Heart right ventricle (tissue), 16 donors: ENCODE measurements at regions not wholly inside any gene's neighbourhood (a gene's known extent, or its start where the extent isn't known, plus 50 kb on each side); places are given as distances from the start of the nearest gene placed in this dataset.

Source experiments
- ATAC-seq, 8 donors: fragments of 200-7000 bp; cut with Tn5 transposase; one replicate each; pipeline ENCODE4 v1.9.1; 2020; ENCODE audit warnings: mild to moderate bottlenecking in 8 of 8, moderate library complexity in 8 of 8, moderate number of reproducible peaks in 1 of 8
- DNase-seq, 2 donors: peaks; one replicate each; pipeline ENCODE4 v3.0.0-alpha.2; 2020
- H3K27ac ChIP-seq, 10 donors: fragments of 200-600 bp; sonication (generic) in 2 of 10; one replicate each; pipeline versions ENCODE4 v1.5.0 to v1.8.0; 2020 to 2022; ENCODE audit warnings: mild to moderate bottlenecking in 3 of 10
- H3K27me3 ChIP-seq, 7 donors: fragments of 200-600 bp; one replicate each; pipeline ENCODE4 v1.8.0; 2021 to 2022; ENCODE audit warnings: mild to moderate bottlenecking in 2 of 7
- H3K36me3 ChIP-seq, 9 donors: fragments of 200-600 bp; sonication (generic) in 1 of 9; one replicate each; pipeline versions ENCODE4 v1.5.0 to v1.8.0; 2020 to 2022; ENCODE audit warnings: mild to moderate bottlenecking in 2 of 9
- H3K4me1 ChIP-seq, 9 donors: fragments of 200-600 bp; sonication (generic) in 1 of 9; one replicate each; pipeline versions ENCODE4 v1.5.0 to v1.8.0; 2020 to 2022; ENCODE audit warnings: mild to moderate bottlenecking in 4 of 9
- H3K4me3 ChIP-seq, 10 donors: fragments of 200-600 bp; sonication (generic) in 2 of 10; one replicate each; pipeline versions ENCODE4 v1.5.0 to v1.8.0; 2020 to 2022; ENCODE audit warnings: mild to moderate bottlenecking in 7 of 10, moderate library complexity in 2 of 10
- H3K9me3 ChIP-seq, 11 donors: fragments of 200-600 bp in 10 of 11; sonication (generic) in 2 of 11; one replicate each; pipeline versions ENCODE4 v1.5.0 to v1.8.0; 2013 to 2022; ENCODE audit warnings: mild to moderate bottlenecking in 2 of 11, control low read depth in 1 of 11, moderate library complexity in 1 of 11
- WGBS, 2 donors: extraction: QIAGEN DNeasy Blood & Tissue Kit; methylation state at CpG; one replicate each; pipeline ENCODE4 v1.1.7; 2013; ENCODE audit warnings: inconsistent platforms in 1 of 2; 5-methylcytosine and 5-hydroxymethylcytosine counted together
- intact Hi-C, 10 donors: fragments of 100-400 bp; cut with DNase I; formaldehyde crosslinking; loops; one replicate each; pipeline versions ENCODE4 v1.11.1 to v1.14.2; 2022
- TF ChIP-seq, protein P1 (sequence below), 9 donors: fragments of 200-600 bp; sonication (generic) in 2 of 9; IDR thresholded peaks; one replicate each; pipeline versions ENCODE4 v1.5.0 to v1.8.0; 2021 to 2022; ENCODE audit warnings: antibody characterized with exemption in 9 of 9, mild to moderate bottlenecking in 5 of 9, moderate library complexity in 1 of 9
- donor health status: Arrhythmogenic right ventricular cardiomyopathy.
- donor health status: ischemic (EF 13 %, LVEDD 7.1; RV severe dilation, severe dysfunction).
- donor health status: healthy with polysubstance abuse.
- donor health status: DM: no; HTN: yes; CAD: no.
- donor health status: DM: no; HTN: no; CAD: no.
- donor health status: ischemic (EF 25% LVEDD 6.9; RV normal size, moderate dysfunction).
- donor health status: ischemic (EF 25% LVEDD 5.7; RV mildly dilated, moderate dysfunction).
- donor health status: healthy.
- donor health status: DM: yes; HTN: yes; CAD: no.
- donor health status: Ischemic cardiomyopathy.
- donor health status: ischemic (EF 35%, LVEDD 5.7; RV mildly dilated, moderate dysfunction).
- donor health status: nonischemic (EF 11% LVEDD 7.7; RV severe dilation, severe dysfunction).
- donor health status: DM: yes; HTN: yes; CAD: no.
- donor health status: PGD.
- donor health status: ischemic (EF 29% LVEDD 5.4; RV normal size, mild dysfunction).
- donor health status: nonischemic (EF 23%, LVEDD 6.1; RV moderate dilation, normal function).

DNA sequence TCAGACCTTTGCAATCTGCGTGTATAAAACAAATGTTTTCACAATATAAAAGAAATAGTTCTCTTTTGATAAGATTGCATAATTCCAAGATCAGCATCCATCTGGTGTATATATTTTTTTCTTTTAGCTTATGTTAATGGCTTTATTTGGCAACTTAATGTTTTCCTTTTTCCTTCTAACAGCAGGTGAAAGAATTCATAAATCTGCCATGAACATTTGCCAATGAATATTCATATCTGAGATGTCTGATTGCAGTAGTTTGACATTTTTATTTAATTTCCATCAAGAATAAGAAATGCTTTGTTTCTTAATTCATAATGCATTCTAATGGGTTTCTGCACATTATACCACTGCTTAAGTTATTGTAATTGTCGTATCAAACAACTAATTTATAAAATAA lies 184.4 kb upstream of the ROBO2 start:
- H3K36me3 ChIP-seq: no peaks in the 10 kb centered on the region
- DNase-seq (no peak), ATAC-seq (no peak)
- TF ChIP-seq, protein P1, sequence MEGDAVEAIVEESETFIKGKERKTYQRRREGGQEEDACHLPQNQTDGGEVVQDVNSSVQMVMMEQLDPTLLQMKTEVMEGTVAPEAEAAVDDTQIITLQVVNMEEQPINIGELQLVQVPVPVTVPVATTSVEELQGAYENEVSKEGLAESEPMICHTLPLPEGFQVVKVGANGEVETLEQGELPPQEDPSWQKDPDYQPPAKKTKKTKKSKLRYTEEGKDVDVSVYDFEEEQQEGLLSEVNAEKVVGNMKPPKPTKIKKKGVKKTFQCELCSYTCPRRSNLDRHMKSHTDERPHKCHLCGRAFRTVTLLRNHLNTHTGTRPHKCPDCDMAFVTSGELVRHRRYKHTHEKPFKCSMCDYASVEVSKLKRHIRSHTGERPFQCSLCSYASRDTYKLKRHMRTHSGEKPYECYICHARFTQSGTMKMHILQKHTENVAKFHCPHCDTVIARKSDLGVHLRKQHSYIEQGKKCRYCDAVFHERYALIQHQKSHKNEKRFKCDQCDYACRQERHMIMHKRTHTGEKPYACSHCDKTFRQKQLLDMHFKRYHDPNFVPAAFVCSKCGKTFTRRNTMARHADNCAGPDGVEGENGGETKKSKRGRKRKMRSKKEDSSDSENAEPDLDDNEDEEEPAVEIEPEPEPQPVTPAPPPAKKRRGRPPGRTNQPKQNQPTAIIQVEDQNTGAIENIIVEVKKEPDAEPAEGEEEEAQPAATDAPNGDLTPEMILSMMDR (IDR thresholded peaks at IDR 0.05): no peak
- H3K27ac ChIP-seq: no peak overlapping the region
- no peak overlapping the region for H3K4me3 ChIP-seq
- 85 to 92% methylated on average over 2 of the region's 2 CpGs for WGBS, 2 donors
- no peaks in the 10 kb centered on the region for H3K4me1 ChIP-seq
- intact Hi-C loops: no loop called here
- no peaks in the 10 kb centered on the region for H3K27me3 ChIP-seq
- peaks cover 0 to 10% (median 0%) of the 10 kb centered on the region in 11 donors for H3K9me3 ChIP-seq

DNA sequence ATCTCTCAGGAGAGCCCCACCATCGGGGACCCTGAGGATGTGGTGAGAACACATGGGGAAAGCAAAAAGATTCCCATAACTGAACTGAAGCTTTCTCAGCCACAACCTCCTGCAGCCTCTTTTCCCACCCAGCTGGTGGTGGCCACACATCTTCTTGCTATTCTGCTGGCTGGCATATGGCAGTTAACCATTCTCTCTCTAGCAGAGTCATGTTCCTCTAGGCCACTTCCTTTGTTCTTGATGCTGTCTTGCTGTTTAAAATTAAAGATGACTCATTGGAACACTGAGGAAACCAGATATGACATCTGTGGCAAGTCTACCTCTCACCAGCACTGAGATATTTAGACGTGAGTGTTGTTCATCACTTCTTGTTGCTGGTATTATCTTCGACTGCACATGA lies 180.3 kb upstream of the ROBO2 start:
- WGBS, 2 donors: 66 to 75% methylated on average over 3 of the region's 3 CpGs
- TF ChIP-seq, protein P1 (IDR thresholded peaks at IDR 0.05): no peak
- no peak for ATAC-seq
- Histone ChIP-seq H3K36me3 (no peaks in the 10 kb centered on the region), H3K4me1 (no peaks in the 10 kb centered on the region), H3K4me3 (no peak overlapping the region), H3K9me3 (peaks cover 0 to 10% (median 0%) of the 10 kb centered on the region in 11 donors), H3K27me3 (no peaks in the 10 kb centered on the region), H3K27ac (no peak overlapping the region)
- intact Hi-C loops: no loop called here
- no peak for DNase-seq

DNA sequence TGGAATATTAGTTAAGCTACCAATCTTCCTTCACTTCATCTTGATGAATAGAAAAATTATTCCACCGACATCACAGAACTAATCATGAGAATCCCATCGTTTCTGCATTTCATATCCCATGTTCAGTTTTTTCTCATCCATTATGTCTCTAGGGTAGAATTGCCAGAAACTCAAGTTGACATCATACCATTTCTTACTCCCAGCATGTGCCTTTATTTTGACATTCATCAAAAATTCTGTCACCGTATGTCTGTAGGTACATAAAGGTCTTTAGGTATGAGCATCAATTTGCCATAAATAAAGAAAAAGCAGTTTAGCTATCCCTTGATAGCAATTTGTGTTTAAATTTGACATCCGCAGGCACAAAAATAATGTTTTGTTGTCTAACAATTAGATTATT lies 175.5 kb upstream of the ROBO2 start:
- H3K4me1 ChIP-seq: no peaks in the 10 kb centered on the region
- H3K4me3 ChIP-seq: no peak overlapping the region
- 82 to 91% methylated on average over 4 of the region's 4 CpGs for WGBS, 2 donors
- H3K36me3 ChIP-seq: no peaks in the 10 kb centered on the region
- no peak overlapping the region for H3K27ac ChIP-seq
- DNase-seq (no peak), ATAC-seq (no peak)
- H3K9me3 ChIP-seq: peaks cover 0 to 13% (median 0%) of the 10 kb centered on the region in 11 donors
- TF ChIP-seq, protein P1 (IDR thresholded peaks at IDR 0.05): no peak
- intact Hi-C loops: no loop called here
- H3K27me3 ChIP-seq: no peaks in the 10 kb centered on the region

DNA sequence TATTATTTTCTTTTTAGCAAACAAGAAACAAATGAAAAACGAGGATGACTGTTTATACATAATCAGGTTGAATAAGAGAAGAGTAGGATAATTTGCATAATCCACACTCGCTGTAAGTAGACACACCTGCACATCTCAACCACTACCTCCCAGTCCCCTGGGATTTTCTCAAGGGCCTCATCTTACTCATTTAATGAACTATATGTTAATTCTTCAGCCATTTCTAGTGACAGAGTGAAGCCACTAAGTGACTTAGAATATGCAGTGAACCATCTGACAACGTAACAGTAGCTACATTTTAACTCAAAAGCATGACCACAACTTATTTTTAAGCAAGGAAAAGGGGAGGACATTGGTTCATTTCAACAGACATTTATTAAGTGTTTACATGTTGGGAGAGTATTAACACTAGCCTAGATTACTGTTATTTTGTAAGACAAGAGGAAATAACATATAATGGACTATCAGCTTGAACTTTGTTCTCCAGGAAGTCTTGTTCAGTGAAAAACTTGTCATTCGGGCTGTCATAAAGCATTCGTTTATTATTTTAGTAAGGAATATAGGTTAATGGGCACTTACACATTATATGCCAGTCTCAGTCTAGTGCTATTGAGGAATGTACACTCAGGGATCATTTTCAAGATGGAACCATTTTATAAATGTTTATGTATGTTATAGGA lies 173.0 kb upstream of the ROBO2 start:
- ATAC-seq (no peak), DNase-seq (no peak)
- Histone ChIP-seq H3K36me3 (no peaks in the 10 kb centered on the region), H3K27ac (no peak overlapping the region), H3K4me1 (no peaks in the 10 kb centered on the region), H3K9me3 (peaks cover 0 to 22% (median 0%) of the 10 kb centered on the region in 11 donors), H3K4me3 (no peak overlapping the region), H3K27me3 (no peaks in the 10 kb centered on the region)
- intact Hi-C loops: no loop called here
- TF ChIP-seq, protein P1 (IDR thresholded peaks at IDR 0.05): no peak
- 67 to 77% methylated on average over 5 of the region's 5 CpGs for WGBS, 2 donors
